GM12891 (cell line): ENCODE measurements at regions not wholly inside any gene's neighbourhood (a gene's known extent, or its start where the extent isn't known, plus 50 kb on each side); places are given as distances from the start of the nearest gene placed in this dataset.
"Not testable (repeated sequence)": the region's sequence is repeated elsewhere in the genome, so short reads cannot be mapped to it uniquely, and the experiment has no call there.

Experiments used
- DNase-seq: peaks from one replicate; pipeline ENCODE4 v3.0.0; 2011; ENCODE audit warnings: low spot score; ENCODE audit not compliant: insufficient read length
- FAIRE-seq: peaks from 2 replicates; lab custom pipeline; 2011; peaks lifted over from hg19 to GRCh38; lab: Jason Lieb, UNC
- PAX5 ChIP-seq: IDR thresholded peaks from 2 replicates; pipeline ENCODE4 v1.6.1; 2011; ENCODE audit warnings: low read length, moderate library complexity, mild to moderate bottlenecking; ENCODE audit not compliant: insufficient read depth, severe bottlenecking
- POLR2A ChIP-seq: IDR thresholded peaks from 2 replicates; pipeline ENCODE4 v1.6.1; 2011; ENCODE audit warnings: low read depth, low read length, control low read depth
- POLR2AphosphoS5 ChIP-seq: IDR thresholded peaks from 2 replicates; pipeline ENCODE4 v1.6.1; 2011; ENCODE audit warnings: low read depth, low read length, control low read depth
- POU2F2 ChIP-seq: IDR thresholded peaks from 2 replicates; pipeline ENCODE4 v1.6.1; 2011; ENCODE audit warnings: low read depth, mild to moderate bottlenecking, control low read depth, low read length, moderate library complexity
- SPI1 ChIP-seq: IDR thresholded peaks from 2 replicates; pipeline ENCODE4 v1.6.1; 2011; ENCODE audit warnings: low read depth, low read length, control low read depth
- TAF1 ChIP-seq: IDR thresholded peaks from 2 replicates; pipeline ENCODE4 v1.6.1; 2011; ENCODE audit warnings: low read depth, low read length, control low read depth

GRCh38 chr4:12488672-12489071, 995.5 kb downstream of the RAB28 start:
- FAIRE-seq = no peak

GRCh38 chr4:12487000-12487399, 997.1 kb downstream of the RAB28 start:
- no peak for TF ChIP-seq POLR2AphosphoS5
- TF ChIP-seq SPI1 = no peak
- no peak for TF ChIP-seq POU2F2
- TF ChIP-seq POLR2A = no peak
- TF ChIP-seq TAF1 = no peak
- TF ChIP-seq PAX5 = no peak
- no peak for FAIRE-seq
- no peak for DNase-seq

More at GRCh38 chr4:12488672-12489071, 995.5 kb downstream of the RAB28 start:
- DNase-seq = no peak
- TF ChIP-seq SPI1 = no peak
- TF ChIP-seq POU2F2 = no peak
- TF ChIP-seq POLR2A = no peak
- TF ChIP-seq TAF1 = no peak
- TF ChIP-seq POLR2AphosphoS5 = no peak
- no peak for TF ChIP-seq PAX5

GRCh38 chr4:12472087-12472486, 1012.1 kb downstream of the RAB28 start:
- no peak for FAIRE-seq
- no peak for DNase-seq
- TF ChIP-seq POLR2AphosphoS5 (no peak), TAF1 (no peak), PAX5 (no peak), SPI1 (no peak), POLR2A (no peak), POU2F2 (no peak)

- no peak for DNase-seq
- no peak for FAIRE-seq
- TF ChIP-seq SPI1 = no peak
- no peak for TF ChIP-seq POLR2AphosphoS5
- no peak for TF ChIP-seq POU2F2
- no peak for TF ChIP-seq POLR2A
- no peak for TF ChIP-seq TAF1
- TF ChIP-seq PAX5 = no peak
Observed at GRCh38 chr4:12471193-12471592, 1012.9 kb downstream of the RAB28 start.

GRCh38 chr4:12461576-12461975, 1022.6 kb downstream of the RAB28 start:
- DNase-seq, FAIRE-seq: not testable (repeated sequence)

GRCh38 chr4:12459126-12459525, 1025.0 kb downstream of the RAB28 start:
- no peak for TF ChIP-seq SPI1
- no peak for TF ChIP-seq POLR2AphosphoS5
- TF ChIP-seq POU2F2 = no peak
- no peak for TF ChIP-seq TAF1
- TF ChIP-seq POLR2A = no peak
- TF ChIP-seq PAX5 = no peak
- DNase-seq (no peak), FAIRE-seq (no peak)

- no peak for DNase-seq
- FAIRE-seq = no peak
- TF ChIP-seq POLR2AphosphoS5 (no peak), PAX5 (no peak), POU2F2 (no peak), SPI1 (no peak), POLR2A (no peak), TAF1 (no peak)
Observed at GRCh38 chr4:12458621-12459020, 1025.5 kb downstream of the RAB28 start.

GRCh38 chr4:12452291-12452690, 1023.6 kb upstream of the HS3ST1 start:
- no peak for FAIRE-seq
- TF ChIP-seq POU2F2 (no peak), POLR2AphosphoS5 (no peak), PAX5 (no peak), POLR2A (no peak), TAF1 (no peak), SPI1 (no peak)

GRCh38 chr4:12447451-12447850, 1018.8 kb upstream of the HS3ST1 start:
- TF ChIP-seq SPI1 = no peak
- no peak for DNase-seq
- no peak for FAIRE-seq

More at GRCh38 chr4:12452291-12452690, 1023.6 kb upstream of the HS3ST1 start:
- no peak for DNase-seq

- DNase-seq = no peak
- FAIRE-seq = no peak
- TF ChIP-seq POU2F2 = no peak
- TF ChIP-seq SPI1 = no peak
- TF ChIP-seq POLR2AphosphoS5 = no peak
- no peak for TF ChIP-seq POLR2A
- TF ChIP-seq TAF1 = no peak
- TF ChIP-seq PAX5 = no peak
Observed at GRCh38 chr4:12446657-12447185, 1018.0 kb upstream of the HS3ST1 start.

GRCh38 chr4:12446256-12446655, 1017.6 kb upstream of the HS3ST1 start:
- FAIRE-seq (no peak), DNase-seq (no peak)
- no peak for TF ChIP-seq SPI1
- no peak for TF ChIP-seq POLR2A
- no peak for TF ChIP-seq TAF1
- TF ChIP-seq PAX5 = no peak
- no peak for TF ChIP-seq POU2F2
- TF ChIP-seq POLR2AphosphoS5 = no peak
